ENCODE measurements at regions not wholly inside any gene's neighbourhood (a gene's known extent, or its start where the extent isn't known, plus 50 kb on each side); places are given as distances from the start of the nearest gene placed in this dataset.
"Not testable (repeated sequence)": the region's sequence is repeated elsewhere in the genome, so short reads cannot be mapped to it uniquely, and the experiment has no call there.

DNA sequence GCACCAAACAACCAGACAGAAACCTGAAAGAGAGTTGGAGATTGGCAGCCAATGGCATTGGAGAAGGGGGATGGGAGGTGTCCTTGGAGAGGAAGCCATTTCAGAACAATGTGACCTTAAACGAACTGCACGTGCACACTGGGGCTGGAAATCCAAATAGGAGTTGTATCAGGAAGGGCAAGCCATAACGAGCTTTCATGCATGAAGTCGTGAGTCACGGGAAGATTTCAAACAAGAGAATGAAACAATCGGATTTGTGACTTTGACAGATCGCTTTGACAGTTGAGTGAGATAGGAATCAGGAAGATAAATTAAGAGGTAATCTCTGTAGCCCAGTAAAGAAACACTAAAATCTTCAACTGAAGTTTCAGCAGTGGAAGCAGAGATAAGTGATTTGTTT is 445.8 kb upstream of the ZP4 start:
- no peak for DNase-seq

- no peak for DNase-seq
Measured at GRCh38 chr1:238334170-238334569, 443.4 kb upstream of the ZP4 start.

DNA sequence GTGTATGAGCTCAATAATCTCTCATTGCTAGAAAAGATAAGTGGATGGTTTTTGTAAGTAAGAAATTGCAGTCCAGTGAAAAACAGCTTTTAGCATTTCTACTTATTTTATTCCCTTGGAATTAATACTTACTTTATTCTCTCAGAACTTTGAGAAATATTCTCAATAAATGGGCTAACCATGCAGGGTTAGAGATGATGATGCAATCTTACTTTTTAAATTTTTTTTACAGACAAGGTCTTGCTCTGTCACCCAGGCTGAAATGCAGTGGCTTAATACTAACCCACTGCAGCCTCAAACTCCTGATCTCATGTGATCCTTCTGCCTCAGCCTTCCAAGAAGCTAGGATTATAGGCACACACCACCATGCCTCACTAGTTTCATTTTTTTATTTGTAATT is 440.8 kb upstream of the ZP4 start:
- DNase-seq, result no peak

DNA sequence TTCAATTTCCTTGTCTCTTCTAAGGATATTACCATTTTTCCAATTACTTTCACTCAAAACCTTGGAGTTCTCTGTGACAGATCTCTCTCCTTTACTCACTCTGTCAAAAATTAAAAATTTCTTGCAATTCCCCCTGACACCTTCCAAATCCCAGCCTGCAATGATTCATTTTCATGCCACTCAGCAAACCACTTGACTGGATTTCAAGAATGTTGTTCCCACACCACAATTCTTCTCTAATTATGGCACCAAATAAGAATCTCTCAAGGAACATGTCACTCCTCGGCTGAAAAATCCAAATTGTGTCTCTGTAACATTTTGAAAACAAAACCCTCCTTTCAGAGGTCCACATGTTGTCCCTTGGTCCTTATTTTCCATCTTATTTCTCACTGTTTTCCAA is 438.9 kb upstream of the ZP4 start:
- no peak for DNase-seq

- DNase-seq, result not testable (repeated sequence)
Measured at GRCh38 chr1:238327033-238327432, 436.3 kb upstream of the ZP4 start.

GRCh38 chr1:238326479-238326878 is 435.8 kb upstream of the ZP4 start:
- DNase-seq, result not testable (repeated sequence)

- DNase-seq, result no peak
Measured at GRCh38 chr1:238324211-238324864, 433.6 kb upstream of the ZP4 start.

DNA sequence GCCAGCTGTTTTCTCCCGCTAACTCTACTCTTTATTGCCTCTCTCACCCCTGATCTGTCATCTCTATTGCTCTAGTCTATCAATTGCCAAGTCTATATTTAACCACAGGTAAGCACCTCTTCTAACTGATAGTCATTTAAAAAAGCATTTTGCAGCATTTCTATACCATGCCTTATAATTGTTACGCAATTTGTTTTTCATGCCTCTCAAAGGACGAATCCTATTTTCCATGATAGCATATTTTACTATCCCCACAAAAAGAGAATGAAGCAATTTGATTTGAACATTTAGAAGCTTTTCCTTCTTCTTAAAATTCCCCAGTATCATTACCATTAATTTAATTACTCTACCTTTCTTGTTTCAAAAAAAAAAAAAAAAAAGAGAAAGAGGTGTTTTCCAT is 432.8 kb upstream of the ZP4 start:
- no peak for DNase-seq

DNA sequence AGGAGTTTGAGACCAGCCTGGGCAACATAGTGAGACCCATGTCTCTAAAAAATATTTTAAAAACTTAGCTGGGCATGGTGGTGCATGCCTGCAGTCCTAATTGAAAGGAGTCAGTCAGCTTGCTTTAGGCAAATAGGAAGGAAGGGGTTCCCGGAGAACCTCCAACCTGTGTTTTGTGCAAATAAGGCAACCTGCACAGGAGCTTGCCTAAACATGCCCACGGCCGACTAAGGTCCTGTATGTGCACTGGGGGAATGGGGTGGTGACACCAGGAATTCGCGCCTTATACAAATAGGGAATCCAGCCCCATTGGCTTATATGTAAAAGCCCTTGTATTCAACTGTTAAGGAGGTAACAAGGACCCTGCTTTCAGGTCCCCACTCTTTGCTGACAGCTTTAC is 429.2 kb upstream of the ZP4 start:
- no peak for DNase-seq

DNA sequence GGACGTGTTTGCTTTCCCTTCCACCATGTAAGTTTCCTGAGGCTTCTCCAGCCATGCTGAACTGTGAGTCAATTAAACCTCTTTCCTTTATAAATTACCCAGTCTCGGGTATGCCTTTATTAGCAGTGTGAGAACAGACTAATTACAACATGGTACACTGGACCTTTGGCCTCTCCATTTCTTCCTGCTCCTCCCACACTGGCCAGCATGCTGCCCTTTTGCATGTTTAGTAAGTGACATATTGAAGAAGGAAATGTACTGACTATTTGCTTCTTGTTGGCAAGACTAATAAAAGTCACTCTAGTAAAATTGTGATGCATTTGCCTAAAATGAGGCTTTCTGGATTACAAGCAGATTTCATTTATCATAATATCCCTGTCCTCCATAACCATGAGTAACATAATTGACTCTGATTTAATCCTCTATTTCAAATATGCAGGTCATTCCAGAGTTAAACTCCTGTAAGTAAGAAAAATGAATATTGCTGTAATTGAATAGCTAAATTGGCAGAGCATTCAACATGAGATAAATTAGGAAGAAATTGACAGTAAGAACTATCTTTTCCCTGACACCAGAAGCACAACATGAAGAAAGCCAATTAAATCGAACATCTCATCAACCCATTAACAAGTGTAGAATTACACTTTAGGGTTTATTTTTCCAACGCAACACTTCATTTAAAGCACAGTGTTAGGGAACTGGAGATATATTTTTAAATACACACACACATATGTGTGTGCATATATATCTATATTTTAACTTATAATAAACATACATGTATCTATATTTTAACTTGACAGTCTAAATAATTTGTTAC is 427.8 kb upstream of the ZP4 start:
- DNase-seq, result no peak

GRCh38 chr1:238312969-238313368 is 422.2 kb upstream of the ZP4 start:
- DNase-seq, result no peak

GRCh38 chr1:238306411-238306810 is 415.7 kb upstream of the ZP4 start:
- no peak for DNase-seq

GRCh38 chr1:238302646-238303045 is 411.9 kb upstream of the ZP4 start:
- DNase-seq, result no peak

GRCh38 chr1:238296371-238296770 is 405.6 kb upstream of the ZP4 start:
- no peak for DNase-seq

DNA sequence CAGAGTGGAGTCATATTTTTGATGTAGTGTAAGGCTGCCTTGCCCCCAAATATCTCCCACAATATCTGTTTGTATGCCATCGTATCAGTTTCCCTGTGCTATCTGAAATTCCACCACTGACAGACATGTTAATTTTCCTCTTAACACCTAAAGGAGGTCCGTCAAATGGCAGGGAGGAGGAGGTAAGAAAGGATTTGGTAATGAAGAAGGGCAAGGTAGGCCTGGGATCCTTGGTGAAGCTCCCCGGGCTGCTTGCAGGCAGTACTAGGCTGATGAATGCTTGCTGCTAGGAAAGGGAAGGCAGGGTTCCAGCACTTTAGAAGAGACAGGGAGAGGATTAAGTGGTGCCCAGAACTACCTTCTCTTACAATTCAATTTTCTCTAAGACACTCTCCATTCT is 402.4 kb upstream of the ZP4 start:
- no peak for DNase-seq

- DNase-seq, result no peak
Measured at GRCh38 chr1:238281418-238281817, 390.7 kb upstream of the ZP4 start.

GRCh38 chr1:238279694-238280380 is 389.1 kb upstream of the ZP4 start:
- DNase-seq, result no peak

GRCh38 chr1:238272145-238272544 is 381.4 kb upstream of the ZP4 start:
- no peak for DNase-seq

GRCh38 chr1:238265866-238266265 is 375.1 kb upstream of the ZP4 start:
- no peak for DNase-seq

DNA sequence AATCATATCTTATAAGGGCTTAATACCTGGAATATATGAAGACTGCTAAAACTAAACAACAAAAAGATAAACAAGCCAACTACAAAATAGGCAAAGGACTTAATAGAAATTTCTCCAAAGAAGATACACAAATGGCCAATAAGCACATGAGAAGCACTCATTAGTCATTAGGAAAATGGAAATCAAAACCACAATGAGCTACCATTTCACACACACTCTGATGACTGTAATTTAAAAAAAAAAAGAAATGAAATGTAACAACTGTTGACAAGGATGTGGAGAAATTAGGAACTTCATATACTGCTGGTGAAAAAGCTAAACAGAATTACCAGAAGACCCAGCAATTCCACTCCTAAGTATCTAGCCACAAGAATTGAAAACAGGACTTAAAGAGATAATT is 374.2 kb upstream of the ZP4 start:
- DNase-seq, result no peak

GRCh38 chr1:238258510-238258909 is 367.8 kb upstream of the ZP4 start:
- DNase-seq, result no peak

DNA sequence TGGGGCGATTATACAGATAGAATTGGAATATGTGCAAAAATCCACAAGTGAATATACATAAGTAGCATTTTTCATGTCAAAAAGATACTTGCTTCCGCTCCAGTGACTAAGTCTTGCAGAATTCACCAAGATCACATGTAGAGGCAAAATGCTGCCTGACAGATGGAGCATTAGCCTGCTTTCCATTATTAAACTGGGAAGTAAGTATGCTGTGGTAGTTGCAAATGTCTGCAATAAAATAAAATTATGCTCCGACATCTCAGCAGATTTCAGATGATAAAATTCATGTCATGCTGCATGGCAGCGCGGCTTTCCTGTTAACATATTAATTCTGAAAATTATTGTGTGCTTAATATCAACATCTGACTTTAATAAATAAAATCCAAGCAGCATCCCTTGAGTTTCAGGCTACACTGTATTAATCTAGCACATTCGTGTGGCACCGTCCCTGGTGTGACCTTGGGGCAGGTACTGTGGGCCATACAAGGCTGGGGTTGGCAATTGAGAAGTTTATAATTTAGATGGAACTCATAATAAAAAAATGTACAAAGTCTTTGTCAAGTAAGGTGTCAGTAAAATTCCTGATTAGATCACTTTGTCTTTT is 366.4 kb upstream of the ZP4 start:
- DNase-seq, result no peak

- no peak for DNase-seq
Measured at GRCh38 chr1:238254935-238255334, 364.2 kb upstream of the ZP4 start.

Data from amniotic stem cell (primary cell).